ENCODE measurements at regions not wholly inside any gene's neighbourhood (a gene's known extent, or its start where the extent isn't known, plus 50 kb on each side); places are given as distances from the start of the nearest gene placed in this dataset.

DNA sequence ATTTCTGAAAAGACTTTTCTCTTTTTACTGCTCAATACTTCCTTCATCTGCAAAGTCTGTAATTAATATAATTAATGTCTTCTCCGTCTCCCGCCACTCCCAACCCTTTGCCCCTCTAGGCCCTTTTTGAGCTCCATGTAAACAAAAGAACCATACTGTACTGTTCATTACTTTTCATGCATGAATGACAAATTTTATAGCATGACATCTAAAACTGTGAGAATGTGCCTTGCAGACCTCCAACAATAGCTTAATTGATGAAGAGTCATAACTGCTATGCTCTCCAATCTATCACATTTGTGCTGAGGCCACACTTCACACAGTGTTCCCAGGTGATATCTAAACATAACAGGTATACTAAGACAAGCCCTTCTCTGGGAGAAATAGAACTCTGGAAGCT lies 1122.7 kb upstream of the ATXN7L3B start:
- TF ChIP-seq RAD21 (IDR thresholded peaks at IDR 0.05 in 1 of 2, conservative IDR thresholded peaks at IDR 0.05 in 1 of 2; ENCODE audit: low read depth in 2 of 2, low read length in 2 of 2) (no peak), MAX (IDR thresholded peaks at IDR 0.05) (no peak), KDM1A (IDR thresholded peaks at IDR 0.05; ENCODE audit: borderline replicate concordance, low read length) (no peak)
- TF ChIP-seq, protein P1, sequence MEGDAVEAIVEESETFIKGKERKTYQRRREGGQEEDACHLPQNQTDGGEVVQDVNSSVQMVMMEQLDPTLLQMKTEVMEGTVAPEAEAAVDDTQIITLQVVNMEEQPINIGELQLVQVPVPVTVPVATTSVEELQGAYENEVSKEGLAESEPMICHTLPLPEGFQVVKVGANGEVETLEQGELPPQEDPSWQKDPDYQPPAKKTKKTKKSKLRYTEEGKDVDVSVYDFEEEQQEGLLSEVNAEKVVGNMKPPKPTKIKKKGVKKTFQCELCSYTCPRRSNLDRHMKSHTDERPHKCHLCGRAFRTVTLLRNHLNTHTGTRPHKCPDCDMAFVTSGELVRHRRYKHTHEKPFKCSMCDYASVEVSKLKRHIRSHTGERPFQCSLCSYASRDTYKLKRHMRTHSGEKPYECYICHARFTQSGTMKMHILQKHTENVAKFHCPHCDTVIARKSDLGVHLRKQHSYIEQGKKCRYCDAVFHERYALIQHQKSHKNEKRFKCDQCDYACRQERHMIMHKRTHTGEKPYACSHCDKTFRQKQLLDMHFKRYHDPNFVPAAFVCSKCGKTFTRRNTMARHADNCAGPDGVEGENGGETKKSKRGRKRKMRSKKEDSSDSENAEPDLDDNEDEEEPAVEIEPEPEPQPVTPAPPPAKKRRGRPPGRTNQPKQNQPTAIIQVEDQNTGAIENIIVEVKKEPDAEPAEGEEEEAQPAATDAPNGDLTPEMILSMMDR (IDR thresholded peaks at IDR 0.05; ENCODE audit: control extremely low read depth in 1 of 3, insufficient read depth in 1 of 3, low read depth in 1 of 3, low read length in 3 of 3), result no peak
- TF ChIP-seq, protein P2, sequence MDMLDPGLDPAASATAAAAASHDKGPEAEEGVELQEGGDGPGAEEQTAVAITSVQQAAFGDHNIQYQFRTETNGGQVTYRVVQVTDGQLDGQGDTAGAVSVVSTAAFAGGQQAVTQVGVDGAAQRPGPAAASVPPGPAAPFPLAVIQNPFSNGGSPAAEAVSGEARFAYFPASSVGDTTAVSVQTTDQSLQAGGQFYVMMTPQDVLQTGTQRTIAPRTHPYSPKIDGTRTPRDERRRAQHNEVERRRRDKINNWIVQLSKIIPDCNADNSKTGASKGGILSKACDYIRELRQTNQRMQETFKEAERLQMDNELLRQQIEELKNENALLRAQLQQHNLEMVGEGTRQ (IDR thresholded peaks at IDR 0.05; ENCODE audit: low read length), result no peak

All from H1 (cell line).